HAP-1 (cell line): ENCODE measurements at regions not wholly inside any gene's neighbourhood (a gene's known extent, or its start where the extent isn't known, plus 50 kb on each side); places are given as distances from the start of the nearest gene placed in this dataset.
"Not testable (repeated sequence)": the region's sequence is repeated elsewhere in the genome, so short reads cannot be mapped to it uniquely, and the experiment has no call there.

Experiments
- DNase-seq, 2 experiments: peaks; one replicate each; pipeline ENCODE4 v3.0.0-alpha.2; 2016 to 2020; ENCODE audit warnings: low spot score in 2 of 2
- H3K27me3 ChIP-seq: fragments of 250-450 bp; sonication (Bioruptor Pico); 2 replicates; pipeline ENCODE4 v1.5.1; 2020; ENCODE audit warnings: low read depth, mild to moderate bottlenecking, moderate library complexity
- H3K36me3 ChIP-seq: fragments of 250-450 bp; sonication (Bioruptor Pico); replicated peaks from 2 replicates; pipeline ENCODE4 v1.5.1; 2020; ENCODE audit warnings: mild to moderate bottlenecking
- H3K4me1 ChIP-seq: fragments of 250-450 bp; sonication (Bioruptor Pico); 2 replicates; pipeline ENCODE4 v1.5.1; 2020; ENCODE audit warnings: mild to moderate bottlenecking
- H3K4me3 ChIP-seq: fragments of 250-450 bp; sonication (Bioruptor Pico); 2 replicates; pipeline ENCODE4 v1.5.1; 2020; ENCODE audit warnings: mild to moderate bottlenecking, moderate library complexity
- H3K9me3 ChIP-seq: fragments of 250-450 bp; sonication (Bioruptor Pico); 2 replicates; pipeline ENCODE4 v1.5.1; 2020; ENCODE audit warnings: mild to moderate bottlenecking, moderate library complexity
- in situ Hi-C: fragments of 300-500 bp; cut with MboI; formaldehyde crosslinking; loops from 3 replicates; pipeline ENCODE4 v1.14.3; 2020; ENCODE audit warnings: low sequenced_read_pairs, inconsistent platforms, mixed read lengths

DNA sequence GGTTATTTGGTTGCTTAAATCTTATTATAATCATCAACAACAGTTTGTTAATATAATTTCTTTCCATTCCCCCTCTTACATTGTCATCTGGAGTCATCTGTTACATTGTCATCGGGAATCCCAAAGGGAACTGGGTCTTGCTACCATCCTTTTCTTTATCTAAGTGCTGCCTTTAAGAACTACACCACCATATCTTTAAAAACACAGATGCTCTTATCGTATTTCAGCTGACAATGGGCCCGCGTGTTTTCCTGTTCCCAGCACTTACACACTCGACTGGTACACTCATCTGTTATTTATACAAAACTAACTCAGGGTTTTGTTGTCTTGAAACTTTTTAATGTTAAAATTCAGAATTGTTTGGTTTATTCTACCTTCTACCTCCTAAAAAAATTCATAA lies 256.2 kb upstream of the MGMT start:
- DNase-seq, result no peak
- no peaks in the 10 kb centered on the region for H3K9me3 ChIP-seq
- H3K4me3 ChIP-seq, result no peak overlapping the region
- H3K4me1 ChIP-seq, result no peaks in the 10 kb centered on the region
- in situ Hi-C loops, result no loop called here
- no peaks in the 10 kb centered on the region for H3K27me3 ChIP-seq
- no peaks in the 10 kb centered on the region for H3K36me3 ChIP-seq

DNA sequence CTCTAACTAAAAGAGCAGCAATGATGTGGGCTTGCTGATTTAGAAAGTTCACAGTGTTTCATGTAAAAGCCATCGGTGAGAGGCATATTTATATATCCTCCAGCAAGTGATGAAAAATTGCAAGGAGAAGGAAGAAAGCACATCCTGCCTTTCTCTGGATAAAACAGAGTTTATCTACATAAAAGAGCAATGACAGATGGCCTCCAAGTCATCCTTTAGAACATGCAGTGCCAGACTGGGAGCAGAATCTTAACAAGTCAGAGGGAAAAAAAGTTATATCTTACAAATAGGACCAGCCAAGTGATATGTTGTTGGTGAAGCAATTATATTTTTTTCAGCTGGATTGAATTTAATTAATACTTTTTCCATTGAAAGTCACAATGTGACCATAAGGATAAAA lies 253.8 kb upstream of the MGMT start:
- in situ Hi-C loops, result no loop called here
- Histone ChIP-seq H3K36me3 (no peaks in the 10 kb centered on the region), H3K27me3 (no peaks in the 10 kb centered on the region), H3K4me3 (no peak overlapping the region), H3K9me3 (no peaks in the 10 kb centered on the region), H3K4me1 (no peaks in the 10 kb centered on the region)
- DNase-seq, result no peak

DNA sequence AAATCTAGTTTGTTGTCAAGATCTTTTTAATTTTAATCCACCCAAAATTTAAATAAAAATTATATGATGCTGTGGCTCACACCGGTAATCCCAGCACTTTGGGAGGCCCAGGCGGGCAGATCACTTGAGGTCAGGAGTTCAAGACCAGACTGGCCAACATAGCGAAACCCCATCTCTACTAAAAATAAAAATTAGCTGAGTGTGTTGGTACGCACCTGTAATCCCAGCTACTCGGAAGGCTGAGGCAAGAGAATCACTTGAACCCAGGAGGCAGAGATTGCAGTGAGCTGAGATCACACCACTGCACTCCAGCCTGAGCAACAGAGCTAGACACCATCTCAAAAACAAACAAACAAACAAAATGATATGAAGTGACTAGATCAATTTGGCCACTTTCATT lies 253.0 kb upstream of the MGMT start:
- H3K36me3 ChIP-seq, H3K9me3 ChIP-seq, H3K4me1 ChIP-seq, DNase-seq, H3K4me3 ChIP-seq, H3K27me3 ChIP-seq, in situ Hi-C loops: not testable (repeated sequence)

DNA sequence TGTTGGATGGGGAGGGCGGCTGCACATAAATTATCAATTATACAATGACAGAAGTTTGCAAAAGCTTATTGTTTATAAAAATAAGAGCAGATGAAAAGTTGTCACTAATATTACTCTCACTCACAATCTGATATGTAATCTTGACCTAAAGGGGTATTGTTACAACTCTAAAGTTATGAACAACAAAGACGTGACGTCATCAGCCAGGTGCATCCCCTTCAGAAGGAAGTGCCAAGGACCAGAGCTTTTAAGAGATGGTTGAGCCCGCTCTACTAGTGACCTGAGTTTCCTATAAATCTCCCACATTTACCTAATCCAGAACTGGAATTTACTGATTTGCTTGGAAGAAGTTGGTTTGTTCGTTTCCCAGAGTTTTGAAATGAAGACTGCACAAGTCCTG lies 247.7 kb upstream of the MGMT start:
- Histone ChIP-seq H3K9me3 (no peaks in the 10 kb centered on the region), H3K27me3 (no peaks in the 10 kb centered on the region), H3K36me3 (no peaks in the 10 kb centered on the region), H3K4me3 (no peak overlapping the region), H3K4me1 (no peaks in the 10 kb centered on the region)
- no peak for DNase-seq
- in situ Hi-C loops, result no loop called here

DNA sequence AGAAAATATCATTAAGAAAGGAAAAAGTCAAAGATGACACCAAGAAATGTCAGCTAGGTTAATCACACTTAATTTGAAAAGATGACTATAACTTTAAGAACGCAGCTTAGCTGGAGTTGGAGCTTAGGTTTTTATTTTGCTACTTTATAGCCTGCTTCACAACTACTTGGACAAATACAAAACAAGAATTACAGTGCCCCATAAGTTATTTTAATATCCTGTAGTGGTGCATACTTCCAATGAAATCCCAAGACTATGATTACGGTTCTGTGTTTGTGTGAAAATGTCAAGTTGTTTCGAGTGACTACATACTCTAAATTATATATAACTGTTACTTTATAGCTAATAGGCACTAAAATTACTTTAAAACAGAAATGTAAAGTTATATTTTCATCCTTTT lies 244.6 kb upstream of the MGMT start:
- Histone ChIP-seq H3K4me3 (no peak overlapping the region), H3K27me3 (no peaks in the 10 kb centered on the region), H3K4me1 (no peaks in the 10 kb centered on the region), H3K9me3 (no peaks in the 10 kb centered on the region), H3K36me3 (no peaks in the 10 kb centered on the region)
- in situ Hi-C loops, result no loop called here
- no peak for DNase-seq

DNA sequence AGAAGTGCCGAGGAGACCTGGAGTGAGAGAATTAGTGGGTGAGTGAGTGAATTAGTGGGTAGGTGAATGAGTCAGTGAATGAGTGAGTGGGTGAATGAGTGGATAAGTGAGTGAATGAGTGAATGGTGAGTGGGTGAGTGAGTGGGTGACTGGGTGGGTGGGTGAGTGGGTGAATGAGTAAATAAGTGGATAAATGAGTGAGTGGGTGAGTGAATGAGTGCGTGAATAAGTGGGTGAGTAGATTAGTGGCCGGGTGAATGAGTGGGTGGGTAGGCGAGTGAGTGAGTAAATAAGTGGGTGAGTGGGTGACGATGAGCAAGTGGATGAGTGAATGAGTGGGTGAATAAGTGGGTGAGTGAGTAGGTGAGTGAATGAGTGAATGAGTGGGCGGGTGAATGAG lies 243.7 kb upstream of the MGMT start:
- in situ Hi-C loops, result no loop called here
- Histone ChIP-seq H3K4me3 (no peak overlapping the region), H3K27me3 (no peaks in the 10 kb centered on the region), H3K36me3 (no peaks in the 10 kb centered on the region), H3K4me1 (no peaks in the 10 kb centered on the region), H3K9me3 (no peaks in the 10 kb centered on the region)
- no peak for DNase-seq

DNA sequence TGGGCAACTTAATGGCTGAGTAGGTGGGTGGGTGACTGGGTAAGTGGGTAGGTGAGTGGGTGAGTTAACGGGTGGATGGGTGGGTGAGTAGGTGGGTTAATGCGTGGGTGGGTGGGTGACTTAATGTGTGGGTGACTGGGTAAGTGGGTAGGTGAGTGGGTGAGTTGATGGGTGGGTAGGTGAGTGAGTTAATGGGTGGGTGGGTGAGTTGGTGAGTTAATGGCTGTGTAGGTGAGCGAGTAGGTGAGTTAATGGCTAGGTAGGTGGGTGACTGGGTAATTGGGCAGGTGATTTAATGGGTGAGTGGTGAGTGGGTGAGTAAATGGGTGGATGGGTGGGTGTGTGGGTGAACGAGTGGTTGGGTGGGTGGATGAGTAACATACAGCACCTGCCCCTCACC lies 243.0 kb upstream of the MGMT start:
- in situ Hi-C loops, result no loop called here
- H3K4me3 ChIP-seq, result no peak overlapping the region
- no peaks in the 10 kb centered on the region for H3K36me3 ChIP-seq
- no peaks in the 10 kb centered on the region for H3K4me1 ChIP-seq
- no peaks in the 10 kb centered on the region for H3K9me3 ChIP-seq
- DNase-seq, result no peak
- H3K27me3 ChIP-seq, result no peaks in the 10 kb centered on the region

DNA sequence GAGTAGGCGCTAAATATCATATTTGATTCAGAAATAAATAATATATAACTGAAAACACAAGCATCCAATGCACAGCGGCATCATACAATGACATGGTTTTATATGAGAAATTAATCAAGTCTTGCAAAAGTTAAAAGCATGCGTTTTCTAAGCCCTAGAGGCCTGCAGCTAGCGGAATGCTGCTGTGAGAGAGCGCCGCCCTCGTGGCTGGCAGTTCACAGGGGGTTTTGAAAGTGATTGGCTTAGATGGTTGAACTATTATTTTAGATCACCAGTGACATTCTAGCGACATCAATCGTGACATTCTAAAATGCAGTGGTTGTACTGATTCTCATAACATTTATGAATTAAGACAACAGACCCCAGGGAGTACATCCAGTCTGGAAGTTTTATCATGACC lies 235.2 kb upstream of the MGMT start:
- Histone ChIP-seq H3K36me3 (no peaks in the 10 kb centered on the region), H3K4me1 (no peaks in the 10 kb centered on the region), H3K9me3 (no peaks in the 10 kb centered on the region), H3K27me3 (no peaks in the 10 kb centered on the region), H3K4me3 (no peak overlapping the region)
- in situ Hi-C loops, result no loop called here
- no peak for DNase-seq

DNA sequence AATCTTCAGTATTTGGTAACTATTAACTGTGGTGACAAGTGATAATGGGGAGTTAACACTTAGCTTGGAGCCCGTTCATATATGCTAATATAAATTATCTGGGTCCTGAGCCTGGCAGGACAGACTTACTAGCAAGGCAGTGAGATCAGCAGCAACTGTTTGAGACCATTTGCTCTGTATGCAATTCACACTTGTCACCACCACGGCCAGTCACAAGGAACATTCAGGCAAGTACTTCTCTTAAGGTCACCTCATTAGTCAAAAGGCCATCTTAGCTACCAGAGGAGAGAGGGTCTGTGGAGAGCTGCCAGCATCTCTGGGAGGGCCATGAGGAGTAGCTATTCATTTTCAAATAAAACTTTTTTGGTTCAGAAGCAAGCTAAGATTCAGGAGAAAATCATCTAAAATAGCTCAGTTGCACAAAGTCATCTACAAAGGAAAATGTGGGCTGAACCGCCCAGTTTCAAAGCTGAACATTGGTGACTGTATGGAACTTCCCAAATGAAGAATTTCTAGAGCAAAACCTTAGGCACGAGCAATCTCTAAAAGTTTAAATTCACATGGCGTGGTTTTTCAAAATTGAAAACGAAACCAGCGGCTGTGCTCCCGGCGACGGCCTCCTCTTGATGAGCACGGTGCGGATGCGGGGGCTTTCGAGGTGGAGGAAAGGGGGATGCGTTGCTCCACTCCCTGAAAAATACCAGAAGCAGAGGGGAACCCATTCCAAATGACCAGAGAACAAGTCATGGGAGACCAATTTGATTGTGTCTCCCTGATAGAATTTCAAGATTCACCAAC lies 233.5 kb upstream of the MGMT start:
- H3K4me3 ChIP-seq, result no peak overlapping the region
- H3K9me3 ChIP-seq, result no peaks in the 10 kb centered on the region
- no peaks in the 10 kb centered on the region for H3K27me3 ChIP-seq
- in situ Hi-C loops, result no loop called here
- no peaks in the 10 kb centered on the region for H3K4me1 ChIP-seq
- DNase-seq, result no peak
- H3K36me3 ChIP-seq, result no peaks in the 10 kb centered on the region

DNA sequence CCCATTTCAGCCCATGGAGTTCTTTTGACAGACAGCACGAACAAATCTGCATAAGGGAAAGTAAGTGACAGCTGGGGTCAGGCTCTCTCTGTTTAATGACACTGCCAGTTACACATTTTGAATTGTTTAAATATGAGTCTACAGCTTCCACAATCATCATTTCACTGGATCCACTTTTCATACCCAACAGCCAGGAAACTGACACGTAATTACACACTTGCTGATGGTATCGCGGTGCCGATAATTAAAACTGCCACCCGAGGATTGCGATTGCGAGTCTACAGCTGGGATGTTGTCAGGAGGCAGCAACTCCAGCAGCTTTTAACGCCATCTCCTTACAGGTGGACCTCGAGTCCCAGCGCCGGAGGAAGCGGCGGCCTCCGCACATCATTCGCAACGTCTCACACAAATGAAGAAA lies 230.8 kb upstream of the MGMT start:
- in situ Hi-C loops, result no loop called here
- Histone ChIP-seq H3K27me3 (no peaks in the 10 kb centered on the region), H3K9me3 (no peaks in the 10 kb centered on the region)

DNA sequence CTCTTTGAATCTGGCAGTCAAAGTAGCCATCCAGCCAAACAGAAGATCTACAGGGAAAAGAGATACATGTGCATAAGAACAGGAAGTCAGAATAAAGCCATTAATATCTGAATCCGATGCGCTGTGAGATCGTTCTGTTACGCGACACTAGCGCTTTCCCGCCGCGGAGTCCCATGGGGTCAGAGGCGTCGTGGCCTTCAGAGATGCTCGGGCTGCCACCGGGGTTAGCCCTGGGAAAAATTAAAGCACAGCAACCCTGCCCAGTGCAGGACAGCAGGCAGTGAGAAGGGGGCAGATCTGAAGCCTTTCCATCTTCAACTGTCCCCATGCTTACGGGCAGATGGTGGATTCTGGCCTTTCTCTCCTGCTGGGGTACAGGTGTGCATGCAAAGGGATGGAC lies 225.6 kb upstream of the MGMT start:
- no peaks in the 10 kb centered on the region for H3K36me3 ChIP-seq
- in situ Hi-C loops, result no loop called here
- no peaks in the 10 kb centered on the region for H3K4me1 ChIP-seq
- DNase-seq, result no peak
- no peak overlapping the region for H3K4me3 ChIP-seq
- no peaks in the 10 kb centered on the region for H3K9me3 ChIP-seq
- no peaks in the 10 kb centered on the region for H3K27me3 ChIP-seq

More for the DNA sequence above, 230.8 kb upstream of the MGMT start:
- Histone ChIP-seq H3K36me3 (no peaks in the 10 kb centered on the region), H3K4me3 (no peak overlapping the region), H3K4me1 (no peaks in the 10 kb centered on the region)
- DNase-seq, result no peak

DNA sequence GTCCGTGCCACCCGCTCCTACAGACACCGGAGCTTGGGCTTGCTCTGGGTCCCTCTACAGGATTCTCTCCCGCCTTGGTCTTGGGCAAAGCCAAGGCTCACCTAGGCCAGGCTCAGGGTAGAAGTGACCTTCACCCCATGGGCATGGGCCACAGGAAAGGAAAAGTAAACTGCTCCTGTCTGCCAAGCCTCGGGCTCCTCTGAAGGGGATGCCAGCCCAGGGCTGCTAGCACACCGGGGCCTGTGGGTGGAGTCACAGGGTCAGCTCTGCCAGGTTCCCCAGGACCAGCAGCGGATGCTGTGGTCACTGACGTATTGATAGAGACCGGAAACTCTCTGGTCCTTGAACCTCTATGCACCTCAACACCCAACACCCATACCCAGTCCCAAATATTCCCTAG lies 222.7 kb upstream of the MGMT start:
- H3K27me3 ChIP-seq, result no peaks in the 10 kb centered on the region
- in situ Hi-C loops, result no loop called here

DNA sequence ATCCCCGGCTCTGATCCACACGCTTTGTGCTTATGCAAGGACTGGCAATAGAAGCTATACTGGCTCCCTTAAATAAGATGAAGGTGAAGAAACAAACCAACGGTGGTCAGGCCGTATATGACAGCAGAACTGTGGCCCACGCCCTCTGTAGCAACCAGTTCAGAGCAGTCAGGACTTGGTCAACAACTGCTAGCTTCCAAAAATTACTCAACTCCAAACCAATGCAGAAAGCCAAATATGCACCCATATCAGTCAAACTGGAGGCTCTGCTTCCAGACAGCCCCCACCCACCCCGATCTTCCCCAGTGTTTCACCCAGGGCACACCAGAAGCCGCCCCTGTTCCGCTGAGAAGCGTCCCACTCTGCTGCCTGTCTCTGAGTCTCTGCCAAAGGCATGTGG lies 222.3 kb upstream of the MGMT start:
- Histone ChIP-seq H3K27me3 (no peaks in the 10 kb centered on the region), H3K4me1 (no peaks in the 10 kb centered on the region), H3K4me3 (no peak overlapping the region), H3K9me3 (no peaks in the 10 kb centered on the region), H3K36me3 (no peaks in the 10 kb centered on the region)
- in situ Hi-C loops, result no loop called here
- DNase-seq, result no peak

More for the DNA sequence above, 222.7 kb upstream of the MGMT start:
- no peaks in the 10 kb centered on the region for H3K4me1 ChIP-seq
- no peak for DNase-seq
- no peaks in the 10 kb centered on the region for H3K9me3 ChIP-seq
- no peaks in the 10 kb centered on the region for H3K36me3 ChIP-seq
- H3K4me3 ChIP-seq, result no peak overlapping the region

DNA sequence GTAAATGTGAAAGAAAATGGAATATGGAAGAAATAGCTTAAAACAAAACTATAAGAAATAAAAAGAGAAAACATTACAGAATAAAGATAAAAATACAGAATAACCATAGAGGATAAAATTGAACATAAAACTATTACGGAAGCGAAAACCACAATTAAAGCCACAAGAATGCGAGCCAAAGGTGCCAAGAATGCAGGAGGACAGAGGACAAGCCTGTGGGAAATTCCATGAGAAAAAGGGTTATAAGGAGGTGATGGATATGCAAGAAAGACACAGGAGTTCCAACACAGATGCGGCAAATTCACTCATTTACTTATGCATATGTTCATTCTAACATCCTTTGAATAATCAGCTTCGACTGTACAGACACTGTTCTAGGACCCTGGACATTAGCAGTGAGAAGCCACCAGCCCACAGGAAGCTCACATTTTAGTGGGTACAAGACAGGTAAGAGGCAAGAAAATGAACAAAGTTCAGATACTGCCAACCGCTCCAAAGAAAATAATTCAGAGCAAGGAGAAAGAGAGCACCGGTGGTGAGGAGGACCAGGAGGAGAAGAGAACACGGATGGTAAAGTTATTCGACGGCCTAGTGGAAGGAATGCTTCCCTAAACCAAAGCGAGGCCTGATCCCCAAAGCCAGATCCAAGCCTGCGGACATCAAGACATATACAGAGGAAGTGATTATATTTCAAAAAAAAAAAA lies 213.7 kb upstream of the MGMT start:
- DNase-seq, result no peak
- H3K9me3 ChIP-seq, result no peaks in the 10 kb centered on the region
- H3K4me3 ChIP-seq, result no peak overlapping the region
- H3K27me3 ChIP-seq, result no peaks in the 10 kb centered on the region
- H3K4me1 ChIP-seq, result no peaks in the 10 kb centered on the region
- no peaks in the 10 kb centered on the region for H3K36me3 ChIP-seq
- in situ Hi-C loops, result no loop called here

DNA sequence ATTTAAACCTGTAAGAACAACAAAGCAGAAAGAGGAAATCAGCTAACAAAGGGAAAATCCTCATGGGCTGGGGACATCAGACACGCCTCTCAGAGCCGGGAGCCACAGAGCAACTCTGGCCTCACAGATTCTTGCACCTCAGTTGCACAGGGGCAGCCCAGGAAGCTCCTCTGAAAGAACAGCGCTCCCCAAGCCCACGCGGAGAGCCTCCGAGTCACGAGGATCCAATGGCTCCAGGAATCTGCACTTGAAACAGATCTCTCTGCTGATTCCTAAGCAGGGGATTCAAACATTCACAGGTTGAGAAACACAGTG lies 213.2 kb upstream of the MGMT start:
- Histone ChIP-seq H3K4me3 (no peak overlapping the region), H3K9me3 (no peaks in the 10 kb centered on the region), H3K27me3 (no peaks in the 10 kb centered on the region), H3K36me3 (no peaks in the 10 kb centered on the region), H3K4me1 (no peaks in the 10 kb centered on the region)
- DNase-seq, result no peak
- in situ Hi-C loops, result no loop called here
